Panc1 (cell line): ENCODE measurements at regions not wholly inside any gene's neighbourhood (a gene's known extent, or its start where the extent isn't known, plus 50 kb on each side); places are given as distances from the start of the nearest gene placed in this dataset.

ENCODE experiments used
- ATAC-seq: fragments of 200-7000 bp; cut with Tn5 transposase; 2 replicates; pipeline ENCODE4 v1.9.1; 2020; ENCODE audit warnings: mild to moderate bottlenecking, moderate library complexity
- BruUV-seq: library from RNA; stranded (reverse); fragments of 400-500 nt; replicated peaks from 2 replicates; lab custom pipeline; 2021; lab: Mats Ljungman, UMichigan
- CTCF ChIA-PET: fragments of 300-600 bp; sonication (Branson Sonifier 250); formaldehyde crosslinking; loops from one replicate; lab custom pipeline; 2022; ENCODE audit warnings: antibody characterized with exemption; lab: Charles Lee
- POLR2A ChIA-PET: fragments of 300-600 bp; sonication (Branson Sonifier 250); formaldehyde crosslinking; loops from one replicate; lab custom pipeline; 2022; ENCODE audit warnings: antibody characterized with exemption; lab: Charles Lee
- DNase-seq: peaks from one replicate; pipeline ENCODE4 v3.0.0-alpha.2; 2010; ENCODE audit warnings: low read depth, low spot score
- H3K27ac ChIP-seq: 2 replicates; pipeline ENCODE4 v1.5.1; 2011; ENCODE audit warnings: mild to moderate bottlenecking, low read length, inconsistent platforms
- H3K27me3 ChIP-seq: fragments of 200-500 bp; sonication (Bioruptor generic); 2 replicates; pipeline ENCODE4 v1.6.0; 2014; ENCODE audit warnings: low read length, inconsistent platforms; ENCODE audit not compliant: control insufficient read depth, insufficient read depth
- H3K36me3 ChIP-seq: fragments of 200-500 bp; sonication (Bioruptor generic); 2 replicates; pipeline ENCODE4 v1.5.1; 2014; ENCODE audit warnings: inconsistent platforms, mild to moderate bottlenecking, low read length, moderate library complexity; ENCODE audit not compliant: control insufficient read depth, insufficient read depth
- H3K4me1 ChIP-seq: 2 replicates; pipeline ENCODE4 v1.5.1; 2011; ENCODE audit warnings: inconsistent platforms, mild to moderate bottlenecking, low read length, moderate library complexity; ENCODE audit not compliant: control insufficient read depth, insufficient read depth
- H3K4me3 ChIP-seq, 2 experiments: 2 replicates each; pipeline ENCODE4 v1.5.1; 2011 to 2012; ENCODE audit warnings: low read depth in 2 of 2, low read length in 2 of 2, mild to moderate bottlenecking in 2 of 2, inconsistent platforms in 1 of 2, moderate library complexity in 1 of 2
- H3K9me3 ChIP-seq: fragments of 200-500 bp; sonication (Bioruptor generic); 2 replicates; pipeline ENCODE4 v1.5.1; 2014; ENCODE audit warnings: low read depth, mild to moderate bottlenecking, inconsistent platforms, low read length, moderate library complexity; ENCODE audit not compliant: control insufficient read depth, insufficient read depth
- CTCF ChIP-seq: fragments of 450-650 bp; IDR thresholded peaks from 2 replicates; pipeline ENCODE4 v1.5.1; 2017; ENCODE audit warnings: mild to moderate bottlenecking
- POLR2AphosphoS5 ChIP-seq: IDR thresholded peaks from 2 replicates; pipeline ENCODE4 v1.6.1; 2012; ENCODE audit warnings: mild to moderate bottlenecking, low read depth, low read length, moderate library complexity
- SIN3A ChIP-seq: IDR thresholded peaks from 2 replicates; pipeline ENCODE4 v1.6.1; 2012; ENCODE audit warnings: low read depth, mild to moderate bottlenecking, low read length, moderate library complexity, borderline replicate concordance; ENCODE audit not compliant: insufficient read depth
- TCF7L2 ChIP-seq: IDR thresholded peaks from 2 replicates; pipeline ENCODE4 v1.6.1; 2011; ENCODE audit warnings: mild to moderate bottlenecking, low read depth, low read length, inconsistent platforms
- in situ Hi-C: cut with HindIII; loops from 2 replicates; pipeline ENCODE4 v1.10.0; 2016; ENCODE audit warnings: low sequenced_read_pairs, low pct_unique_long_range_greater_than_20kb
- intact Hi-C: fragments of 100-400 bp; cut with micrococcal nuclease; formaldehyde crosslinking; loops from one replicate; pipeline ENCODE4 v1.10.0; 2022; ENCODE audit not compliant: unreplicated experiment
- TF ChIP-seq, protein P1 (sequence below), 2 experiments: IDR thresholded peaks; 2 replicates each; pipeline ENCODE4 v1.6.1; 2011 to 2012; ENCODE audit warnings: low read depth in 2 of 2, control low read depth in 1 of 2, low read length in 1 of 2, mild to moderate bottlenecking in 1 of 2, moderate library complexity in 1 of 2; ENCODE audit not compliant: insufficient read depth in 1 of 2

DNA sequence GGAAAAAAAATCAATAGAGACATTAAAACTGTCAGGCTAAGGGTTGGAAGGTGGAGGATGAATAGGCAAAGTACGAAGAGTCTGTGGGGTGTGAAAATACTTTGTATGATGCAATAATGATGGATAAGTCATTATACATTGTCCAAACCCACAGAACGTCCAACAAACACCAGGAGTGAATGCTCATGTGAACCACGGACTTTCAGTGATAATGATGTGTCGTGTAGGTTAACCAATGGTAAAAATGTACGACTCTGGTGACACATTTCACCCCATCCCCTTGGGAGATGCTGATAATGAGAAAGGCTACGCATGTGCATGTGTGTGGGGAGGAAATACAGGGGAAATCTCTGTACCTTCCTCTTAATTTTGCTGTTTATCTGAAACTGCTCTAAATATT is 665.2 kb downstream of the FAT4 start:
- Histone ChIP-seq H3K4me1 (no peaks in the 10 kb centered on the region), H3K36me3 (no peaks in the 10 kb centered on the region), H3K27ac (no peak overlapping the region), H3K4me3 (no peak overlapping the region), H3K27me3 (no peaks in the 10 kb centered on the region), H3K9me3 (no peaks in the 10 kb centered on the region)
- ChIA-PET POLR2A (no interaction called here), CTCF (no interaction called here)
- ATAC-seq: no peak
- DNase-seq: no peak
- no TSS peak for BruUV-seq
- no peak for TF ChIP-seq POLR2AphosphoS5
- TF ChIP-seq, protein P1, sequence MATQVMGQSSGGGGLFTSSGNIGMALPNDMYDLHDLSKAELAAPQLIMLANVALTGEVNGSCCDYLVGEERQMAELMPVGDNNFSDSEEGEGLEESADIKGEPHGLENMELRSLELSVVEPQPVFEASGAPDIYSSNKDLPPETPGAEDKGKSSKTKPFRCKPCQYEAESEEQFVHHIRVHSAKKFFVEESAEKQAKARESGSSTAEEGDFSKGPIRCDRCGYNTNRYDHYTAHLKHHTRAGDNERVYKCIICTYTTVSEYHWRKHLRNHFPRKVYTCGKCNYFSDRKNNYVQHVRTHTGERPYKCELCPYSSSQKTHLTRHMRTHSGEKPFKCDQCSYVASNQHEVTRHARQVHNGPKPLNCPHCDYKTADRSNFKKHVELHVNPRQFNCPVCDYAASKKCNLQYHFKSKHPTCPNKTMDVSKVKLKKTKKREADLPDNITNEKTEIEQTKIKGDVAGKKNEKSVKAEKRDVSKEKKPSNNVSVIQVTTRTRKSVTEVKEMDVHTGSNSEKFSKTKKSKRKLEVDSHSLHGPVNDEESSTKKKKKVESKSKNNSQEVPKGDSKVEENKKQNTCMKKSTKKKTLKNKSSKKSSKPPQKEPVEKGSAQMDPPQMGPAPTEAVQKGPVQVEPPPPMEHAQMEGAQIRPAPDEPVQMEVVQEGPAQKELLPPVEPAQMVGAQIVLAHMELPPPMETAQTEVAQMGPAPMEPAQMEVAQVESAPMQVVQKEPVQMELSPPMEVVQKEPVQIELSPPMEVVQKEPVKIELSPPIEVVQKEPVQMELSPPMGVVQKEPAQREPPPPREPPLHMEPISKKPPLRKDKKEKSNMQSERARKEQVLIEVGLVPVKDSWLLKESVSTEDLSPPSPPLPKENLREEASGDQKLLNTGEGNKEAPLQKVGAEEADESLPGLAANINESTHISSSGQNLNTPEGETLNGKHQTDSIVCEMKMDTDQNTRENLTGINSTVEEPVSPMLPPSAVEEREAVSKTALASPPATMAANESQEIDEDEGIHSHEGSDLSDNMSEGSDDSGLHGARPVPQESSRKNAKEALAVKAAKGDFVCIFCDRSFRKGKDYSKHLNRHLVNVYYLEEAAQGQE (IDR thresholded peaks at IDR 0.05; ENCODE audit: insufficient read depth in 1 of 2, low read depth in 2 of 2, low read length in 1 of 2): no peak
- TF ChIP-seq SIN3A: no peak
- TF ChIP-seq TCF7L2: no peak
- TF ChIP-seq CTCF: no peak
- in situ Hi-C loops (no loop called here), intact Hi-C loops (no loop called here)

GRCh38 chr4:125983168-125983567 is 668.4 kb downstream of the FAT4 start:
- no peak overlapping the region for H3K4me3 ChIP-seq
- TF ChIP-seq CTCF (no peak), TCF7L2 (no peak), POLR2AphosphoS5 (no peak), SIN3A (no peak)
- TF ChIP-seq, protein P1 (IDR thresholded peaks at IDR 0.05; ENCODE audit: insufficient read depth in 1 of 2, low read depth in 2 of 2, low read length in 1 of 2): no peak
- ATAC-seq (no peak), DNase-seq (no peak)
- BruUV-seq: no TSS peak
- no peaks in the 10 kb centered on the region for H3K4me1 ChIP-seq
- no peaks in the 10 kb centered on the region for H3K36me3 ChIP-seq
- H3K27me3 ChIP-seq: no peaks in the 10 kb centered on the region
- in situ Hi-C loops (no loop called here), intact Hi-C loops (no loop called here)
- ChIA-PET POLR2A (no interaction called here), CTCF (no interaction called here)
- H3K9me3 ChIP-seq: no peaks in the 10 kb centered on the region
- H3K27ac ChIP-seq: no peak overlapping the region
